ENCODE measurements at regions not wholly inside any gene's neighbourhood (a gene's known extent, or its start where the extent isn't known, plus 50 kb on each side); places are given as distances from the start of the nearest gene placed in this dataset.

DNA sequence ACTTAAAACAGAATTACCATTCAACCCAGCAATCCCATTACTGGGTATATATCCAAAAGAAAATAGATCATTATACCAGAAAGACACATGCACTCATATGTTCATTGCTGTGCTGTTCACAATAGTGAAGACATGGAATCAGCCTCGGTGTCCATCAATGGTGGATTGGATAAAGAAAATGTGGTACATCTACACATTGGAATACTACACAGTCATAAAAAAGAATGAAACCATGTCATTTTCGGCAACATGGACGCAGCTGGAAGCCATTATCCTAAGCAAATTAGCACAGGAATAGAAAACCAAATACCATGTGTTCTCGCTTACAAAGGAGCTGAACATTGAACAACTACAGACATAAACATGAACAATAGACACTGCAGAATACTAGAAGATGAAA is 244.8 kb upstream of the PROX1 start:
- no peaks in the 10 kb centered on the region for H3K4me1 Mint-ChIP-seq (ENCODE audit: insufficient read depth, unreplicated experiment)
- TF ChIP-seq, protein P1, sequence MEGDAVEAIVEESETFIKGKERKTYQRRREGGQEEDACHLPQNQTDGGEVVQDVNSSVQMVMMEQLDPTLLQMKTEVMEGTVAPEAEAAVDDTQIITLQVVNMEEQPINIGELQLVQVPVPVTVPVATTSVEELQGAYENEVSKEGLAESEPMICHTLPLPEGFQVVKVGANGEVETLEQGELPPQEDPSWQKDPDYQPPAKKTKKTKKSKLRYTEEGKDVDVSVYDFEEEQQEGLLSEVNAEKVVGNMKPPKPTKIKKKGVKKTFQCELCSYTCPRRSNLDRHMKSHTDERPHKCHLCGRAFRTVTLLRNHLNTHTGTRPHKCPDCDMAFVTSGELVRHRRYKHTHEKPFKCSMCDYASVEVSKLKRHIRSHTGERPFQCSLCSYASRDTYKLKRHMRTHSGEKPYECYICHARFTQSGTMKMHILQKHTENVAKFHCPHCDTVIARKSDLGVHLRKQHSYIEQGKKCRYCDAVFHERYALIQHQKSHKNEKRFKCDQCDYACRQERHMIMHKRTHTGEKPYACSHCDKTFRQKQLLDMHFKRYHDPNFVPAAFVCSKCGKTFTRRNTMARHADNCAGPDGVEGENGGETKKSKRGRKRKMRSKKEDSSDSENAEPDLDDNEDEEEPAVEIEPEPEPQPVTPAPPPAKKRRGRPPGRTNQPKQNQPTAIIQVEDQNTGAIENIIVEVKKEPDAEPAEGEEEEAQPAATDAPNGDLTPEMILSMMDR (IDR thresholded peaks at IDR 0.05; ENCODE audit: unreplicated experiment): no peak
- no peak overlapping the region for H3K27ac Mint-ChIP-seq (ENCODE audit: low read depth, unreplicated experiment)
- no peaks in the 10 kb centered on the region for H3K27me3 Mint-ChIP-seq (ENCODE audit: insufficient read depth, unreplicated experiment)
- no peaks in the 10 kb centered on the region for H3K36me3 Mint-ChIP-seq (ENCODE audit: insufficient read depth, unreplicated experiment)
- ChIA-PET POLR2A (no interaction called here), CTCF (no interaction called here)
- BruUV-seq (replicated peaks): no TSS peak
- intact Hi-C loops (cut with micrococcal nuclease): no loop called here
- DNase-seq (ENCODE audit: unreplicated experiment): no peak
- H3K4me3 Mint-ChIP-seq (ENCODE audit: unreplicated experiment): no peak overlapping the region
- peaks cover 8% of the 10 kb centered on the region for H3K9me3 Mint-ChIP-seq (ENCODE audit: unreplicated experiment)

DNA sequence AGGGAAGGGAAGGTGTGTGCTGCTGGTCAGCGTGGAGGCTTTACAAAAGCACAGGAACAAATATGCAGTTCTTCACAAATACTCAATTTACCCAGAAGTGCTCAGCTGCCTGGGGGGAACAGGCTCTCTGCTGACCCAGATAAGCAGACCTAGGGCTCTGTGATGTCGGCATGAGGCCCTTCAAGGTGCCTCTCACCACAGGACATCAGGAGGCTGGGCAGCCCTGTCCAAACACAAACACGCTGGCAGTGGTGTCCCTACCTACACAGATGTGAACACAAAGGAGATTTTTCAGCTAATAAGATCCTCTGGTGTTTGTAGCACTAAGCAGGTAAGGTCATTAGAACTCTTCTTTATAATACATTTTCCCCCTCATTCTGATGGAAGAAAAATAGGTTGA is 243.0 kb upstream of the PROX1 start:
- Mint-ChIP-seq H3K4me1 (ENCODE audit: insufficient read depth, unreplicated experiment) (no peaks in the 10 kb centered on the region), H3K27ac (ENCODE audit: low read depth, unreplicated experiment) (no peak overlapping the region), H3K27me3 (ENCODE audit: insufficient read depth, unreplicated experiment) (peaks cover 10% of the 10 kb centered on the region), H3K9me3 (ENCODE audit: unreplicated experiment) (peaks cover 8% of the 10 kb centered on the region), H3K36me3 (ENCODE audit: insufficient read depth, unreplicated experiment) (no peaks in the 10 kb centered on the region), H3K4me3 (ENCODE audit: unreplicated experiment) (no peak overlapping the region)
- TF ChIP-seq, protein P1 (IDR thresholded peaks at IDR 0.05; ENCODE audit: unreplicated experiment): no peak
- no peak for DNase-seq (ENCODE audit: unreplicated experiment)
- ChIA-PET CTCF (interaction anchor here (0.8 kb wide), 1 partner anchor 49 kb away, joined by 3 read pairs; no protein-coding TSS in a partner anchor), POLR2A (interaction anchor here (0.7 kb wide), 1 partner anchor 39 kb away, joined by 3 read pairs; no protein-coding TSS in a partner anchor)
- BruUV-seq (replicated peaks): no TSS peak
- intact Hi-C loops (cut with micrococcal nuclease): no loop called here

DNA sequence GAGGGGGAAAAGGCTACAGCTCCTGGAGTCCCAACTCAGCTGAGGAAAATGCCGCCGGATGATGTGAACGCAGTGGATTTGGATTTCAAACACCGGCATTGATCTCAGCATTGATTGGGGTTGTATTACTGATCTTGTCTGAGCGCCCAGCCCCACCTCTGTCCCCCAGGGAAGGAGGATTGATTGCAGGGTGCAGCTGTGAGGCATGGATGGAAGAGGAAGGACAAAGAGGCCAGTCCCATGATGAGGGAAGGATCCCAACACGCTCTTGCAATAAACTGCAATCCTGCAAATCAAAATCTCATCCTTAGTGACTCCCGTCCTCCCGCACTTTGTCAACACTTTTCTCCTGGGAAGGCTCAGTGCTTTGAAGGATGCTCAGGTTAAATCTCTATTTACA is 242.3 kb upstream of the PROX1 start:
- no peaks in the 10 kb centered on the region for H3K4me1 Mint-ChIP-seq (ENCODE audit: insufficient read depth, unreplicated experiment)
- peaks cover 10% of the 10 kb centered on the region for H3K27me3 Mint-ChIP-seq (ENCODE audit: insufficient read depth, unreplicated experiment)
- BruUV-seq (replicated peaks): no TSS peak
- DNase-seq (ENCODE audit: unreplicated experiment): no peak
- H3K4me3 Mint-ChIP-seq (ENCODE audit: unreplicated experiment): no peak overlapping the region
- no peak overlapping the region for H3K27ac Mint-ChIP-seq (ENCODE audit: low read depth, unreplicated experiment)
- ChIA-PET POLR2A (no interaction called here), CTCF (interaction anchor here (0.5 to 0.8 kb wide), 4 partner anchors 49 to 469 kb away, joined by 3 to 4 read pairs (median 3); no protein-coding TSS in a partner anchor)
- intact Hi-C loops (cut with micrococcal nuclease): no loop called here
- TF ChIP-seq, protein P1 (IDR thresholded peaks at IDR 0.05; ENCODE audit: unreplicated experiment): no peak
- peaks cover 8% of the 10 kb centered on the region for H3K9me3 Mint-ChIP-seq (ENCODE audit: unreplicated experiment)
- H3K36me3 Mint-ChIP-seq (ENCODE audit: insufficient read depth, unreplicated experiment): no peaks in the 10 kb centered on the region

DNA sequence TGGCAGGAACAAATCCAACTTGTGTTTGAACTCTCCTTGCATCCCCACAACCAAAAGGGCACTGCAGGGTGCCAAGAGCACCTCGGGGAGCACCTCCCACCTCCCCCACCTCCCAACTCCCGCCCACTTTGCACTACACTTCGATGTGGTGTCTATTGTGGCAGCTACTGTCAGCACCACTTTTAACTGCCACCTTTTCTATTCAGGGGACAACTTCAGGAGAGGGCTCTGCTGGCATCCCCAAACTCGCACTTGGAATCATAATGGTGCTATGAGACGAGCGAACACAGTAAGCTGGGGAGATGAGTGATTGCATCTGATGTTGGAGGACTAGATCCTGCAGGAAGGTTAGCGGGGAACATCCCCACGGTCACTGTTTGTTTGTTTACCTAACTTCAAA is 238.2 kb upstream of the PROX1 start:
- Mint-ChIP-seq H3K27ac (ENCODE audit: low read depth, unreplicated experiment) (no peak overlapping the region), H3K4me1 (ENCODE audit: insufficient read depth, unreplicated experiment) (no peaks in the 10 kb centered on the region), H3K36me3 (ENCODE audit: insufficient read depth, unreplicated experiment) (no peaks in the 10 kb centered on the region), H3K4me3 (ENCODE audit: unreplicated experiment) (no peak overlapping the region), H3K27me3 (ENCODE audit: insufficient read depth, unreplicated experiment) (peaks cover 20% of the 10 kb centered on the region), H3K9me3 (ENCODE audit: unreplicated experiment) (no peaks in the 10 kb centered on the region)
- DNase-seq (ENCODE audit: unreplicated experiment): no peak
- POLR2A ChIA-PET: no interaction called here
- CTCF ChIA-PET: interaction anchor here (0.7 kb wide), 1 partner anchor 272 kb away, joined by 3 read pairs; no protein-coding TSS in a partner anchor
- TF ChIP-seq, protein P1 (IDR thresholded peaks at IDR 0.05; ENCODE audit: unreplicated experiment): no peak
- intact Hi-C loops (cut with micrococcal nuclease): no loop called here
- BruUV-seq (replicated peaks): no TSS peak

All from MCF 10A (cell line).